ENCODE measurements at regions not wholly inside any gene's neighbourhood (a gene's known extent, or its start where the extent isn't known, plus 50 kb on each side); places are given as distances from the start of the nearest gene placed in this dataset.

DNA sequence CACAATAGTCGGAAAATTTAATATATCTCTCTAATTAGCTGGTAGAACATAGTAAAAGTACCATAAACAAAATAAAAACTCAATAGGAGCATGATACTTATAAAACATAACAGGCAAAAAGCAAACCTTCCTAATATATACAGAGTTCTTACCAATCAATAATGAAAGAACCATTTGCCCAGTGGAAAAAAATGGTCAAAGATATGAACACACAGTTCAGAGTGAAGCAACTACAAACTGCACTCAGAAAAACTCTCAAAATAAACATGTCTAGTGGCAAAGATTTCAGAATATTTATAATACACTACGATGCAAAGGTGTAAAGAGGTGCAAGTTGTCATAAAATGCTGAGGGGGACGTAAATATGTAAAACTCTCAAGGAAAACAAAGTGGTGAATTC lies 576.2 kb upstream of the CTNND2 start:
- no peaks in the 10 kb centered on the region for H3K4me1 ChIP-seq
- no peak overlapping the region for H3K4me3 ChIP-seq
- no peaks in the 10 kb centered on the region for H3K36me3 ChIP-seq
- no peak overlapping the region for H3K27ac ChIP-seq
- H3K9me3 ChIP-seq, result no peaks in the 10 kb centered on the region
- TF ChIP-seq POLR2A (IDR thresholded peaks at IDR 0.05), result no peak
- H3K27me3 ChIP-seq, result no peaks in the 10 kb centered on the region
- DNase-seq, result no peak

DNA sequence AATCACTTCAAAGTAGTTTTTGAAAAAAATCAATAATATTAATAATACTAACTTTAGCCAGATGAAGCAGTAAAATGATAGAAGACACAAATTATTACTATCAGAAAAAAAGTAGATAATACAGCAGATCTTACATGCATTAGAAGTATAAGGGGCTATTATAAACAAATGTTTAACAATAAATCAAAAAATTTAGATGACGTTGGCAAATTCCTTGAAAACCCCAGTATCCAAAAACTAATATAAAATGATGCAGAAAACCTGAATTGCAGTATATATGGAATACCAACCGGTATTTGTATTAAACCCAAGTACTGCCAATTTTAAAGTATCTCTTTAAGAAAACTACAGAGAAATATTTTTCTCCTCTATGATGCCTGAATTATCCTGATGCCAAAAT lies 573.3 kb upstream of the CTNND2 start:
- TF ChIP-seq POLR2A (IDR thresholded peaks at IDR 0.05), result no peak
- TF ChIP-seq, protein P1, sequence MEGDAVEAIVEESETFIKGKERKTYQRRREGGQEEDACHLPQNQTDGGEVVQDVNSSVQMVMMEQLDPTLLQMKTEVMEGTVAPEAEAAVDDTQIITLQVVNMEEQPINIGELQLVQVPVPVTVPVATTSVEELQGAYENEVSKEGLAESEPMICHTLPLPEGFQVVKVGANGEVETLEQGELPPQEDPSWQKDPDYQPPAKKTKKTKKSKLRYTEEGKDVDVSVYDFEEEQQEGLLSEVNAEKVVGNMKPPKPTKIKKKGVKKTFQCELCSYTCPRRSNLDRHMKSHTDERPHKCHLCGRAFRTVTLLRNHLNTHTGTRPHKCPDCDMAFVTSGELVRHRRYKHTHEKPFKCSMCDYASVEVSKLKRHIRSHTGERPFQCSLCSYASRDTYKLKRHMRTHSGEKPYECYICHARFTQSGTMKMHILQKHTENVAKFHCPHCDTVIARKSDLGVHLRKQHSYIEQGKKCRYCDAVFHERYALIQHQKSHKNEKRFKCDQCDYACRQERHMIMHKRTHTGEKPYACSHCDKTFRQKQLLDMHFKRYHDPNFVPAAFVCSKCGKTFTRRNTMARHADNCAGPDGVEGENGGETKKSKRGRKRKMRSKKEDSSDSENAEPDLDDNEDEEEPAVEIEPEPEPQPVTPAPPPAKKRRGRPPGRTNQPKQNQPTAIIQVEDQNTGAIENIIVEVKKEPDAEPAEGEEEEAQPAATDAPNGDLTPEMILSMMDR (IDR thresholded peaks at IDR 0.05), result no peak
- no peaks in the 10 kb centered on the region for H3K4me1 ChIP-seq

DNA sequence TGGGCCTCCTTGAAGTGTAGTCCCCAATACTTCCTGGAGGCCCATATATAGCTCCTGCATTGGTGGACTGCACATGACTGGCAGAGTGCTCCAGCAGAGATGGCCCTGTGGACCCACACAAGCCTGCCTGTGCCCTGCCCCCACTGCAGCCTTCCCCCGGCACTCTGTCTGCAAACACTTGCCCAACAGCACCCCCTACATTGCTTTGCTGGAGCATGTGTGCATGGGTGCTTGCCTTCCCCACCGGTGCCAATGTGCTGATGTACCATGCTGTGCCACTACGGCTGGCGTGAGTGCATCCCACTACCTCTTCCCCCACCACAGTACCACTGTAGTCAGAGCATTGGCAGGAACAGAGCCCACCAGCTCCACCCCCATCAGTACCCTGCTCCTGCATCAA lies 563.6 kb upstream of the CTNND2 start:
- H3K9me3 ChIP-seq, result peaks cover 0 to 2% (median 0%) of the 10 kb centered on the region in 4 donors
- no peak for DNase-seq
- H3K27me3 ChIP-seq, result no peaks in the 10 kb centered on the region
- no peak overlapping the region for H3K27ac ChIP-seq
- TF ChIP-seq, protein P1 (IDR thresholded peaks at IDR 0.05), result no peak
- TF ChIP-seq POLR2A (IDR thresholded peaks at IDR 0.05), result no peak
- no peak overlapping the region for H3K4me3 ChIP-seq
- H3K36me3 ChIP-seq, result no peaks in the 10 kb centered on the region
- H3K4me1 ChIP-seq, result no peaks in the 10 kb centered on the region

More for the DNA sequence above, 573.3 kb upstream of the CTNND2 start:
- Histone ChIP-seq H3K27ac (no peak overlapping the region), H3K9me3 (no peaks in the 10 kb centered on the region), H3K27me3 (no peaks in the 10 kb centered on the region), H3K4me3 (no peak overlapping the region), H3K36me3 (no peaks in the 10 kb centered on the region)
- no peak for DNase-seq

DNA sequence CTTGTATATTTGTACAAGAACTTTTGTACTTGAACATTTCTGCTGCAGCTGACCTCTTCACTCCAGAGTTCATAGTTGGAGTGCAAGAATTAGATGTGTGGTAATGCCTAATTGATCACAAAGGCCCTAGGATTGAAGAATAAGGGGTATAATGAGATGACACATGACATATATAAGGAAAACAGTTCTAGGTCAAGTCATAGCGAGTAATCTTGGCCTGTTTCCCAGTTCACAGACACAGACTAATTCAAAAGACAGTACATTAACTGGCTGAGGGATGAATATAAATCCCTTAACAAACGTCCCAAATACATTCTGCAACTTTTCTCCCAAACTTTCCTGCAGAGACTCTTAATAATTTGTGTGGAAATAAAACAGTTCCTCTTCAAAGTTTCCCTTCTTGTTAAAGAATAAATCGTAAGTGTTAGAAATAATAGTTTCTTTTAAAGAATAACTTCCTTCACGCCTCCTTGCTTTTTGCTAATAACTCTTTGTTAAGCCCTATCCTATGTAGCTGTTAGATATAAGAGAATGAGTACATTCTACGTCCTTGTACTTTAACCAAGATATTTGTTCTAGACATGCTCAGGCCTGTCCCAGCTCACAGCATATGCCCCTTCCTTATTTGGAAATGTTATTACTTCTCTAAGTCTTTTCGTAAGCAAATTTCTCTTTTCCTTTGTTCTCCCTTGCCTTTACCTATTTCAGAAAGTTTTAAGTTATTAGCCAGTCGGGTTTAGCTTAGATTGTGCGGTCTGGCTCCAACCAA lies 556.4 kb upstream of the CTNND2 start:
- no peak for TF ChIP-seq POLR2A (IDR thresholded peaks at IDR 0.05)
- H3K36me3 ChIP-seq, result no peaks in the 10 kb centered on the region

DNA sequence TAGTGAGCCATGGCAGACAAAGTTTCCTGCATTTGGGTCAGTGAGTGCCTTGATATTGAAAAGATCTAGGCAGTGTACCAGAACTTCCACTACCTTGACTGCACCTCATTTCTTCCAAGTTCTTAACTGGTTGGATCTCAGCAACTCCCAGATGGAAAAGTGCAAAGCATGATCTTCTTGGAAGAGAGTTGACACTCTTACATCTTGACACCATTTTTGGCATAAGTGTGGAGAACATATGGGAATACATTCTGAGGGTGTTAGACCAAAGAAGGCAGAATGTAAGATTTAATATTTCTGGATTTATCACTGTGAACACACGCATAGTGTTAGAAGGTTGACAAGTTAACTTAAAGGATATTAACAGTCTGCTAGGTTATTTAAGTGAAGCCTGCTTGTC lies 555.1 kb upstream of the CTNND2 start:
- no peak for DNase-seq
- no peak overlapping the region for H3K4me3 ChIP-seq
- H3K9me3 ChIP-seq, result no peaks in the 10 kb centered on the region
- H3K36me3 ChIP-seq, result no peaks in the 10 kb centered on the region
- TF ChIP-seq POLR2A (IDR thresholded peaks at IDR 0.05), result no peak
- TF ChIP-seq, protein P1 (IDR thresholded peaks at IDR 0.05), result no peak
- no peaks in the 10 kb centered on the region for H3K4me1 ChIP-seq
- H3K27ac ChIP-seq, result no peak overlapping the region
- no peaks in the 10 kb centered on the region for H3K27me3 ChIP-seq

More for the DNA sequence above, 556.4 kb upstream of the CTNND2 start:
- Histone ChIP-seq H3K27ac (no peak overlapping the region), H3K27me3 (no peaks in the 10 kb centered on the region), H3K9me3 (no peaks in the 10 kb centered on the region), H3K4me3 (no peak overlapping the region), H3K4me1 (no peaks in the 10 kb centered on the region)
- DNase-seq, result no peak

DNA sequence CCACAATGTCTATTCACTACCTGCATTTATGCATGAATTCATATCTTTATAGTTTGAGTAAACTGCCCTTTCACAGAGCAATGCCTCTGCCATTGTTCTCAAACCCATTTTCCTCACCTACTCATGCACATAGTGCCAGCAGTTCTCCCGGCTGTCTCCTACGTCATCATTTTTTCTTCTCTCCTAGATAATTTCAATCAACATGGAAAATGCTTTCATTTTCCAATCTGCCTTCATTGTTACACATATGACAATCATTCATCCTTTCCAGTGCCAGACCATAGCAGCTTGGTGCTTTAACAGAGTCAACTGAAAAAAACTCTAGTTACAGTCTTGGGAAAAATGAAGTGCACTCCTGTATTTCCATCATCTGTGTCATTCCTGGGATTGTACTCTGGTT lies 514.8 kb upstream of the CTNND2 start:
- no peaks in the 10 kb centered on the region for H3K4me1 ChIP-seq
- no peaks in the 10 kb centered on the region for H3K27me3 ChIP-seq
- H3K4me3 ChIP-seq, result no peak overlapping the region
- TF ChIP-seq POLR2A (IDR thresholded peaks at IDR 0.05), result no peak
- TF ChIP-seq, protein P1 (IDR thresholded peaks at IDR 0.05), result no peak
- no peak for DNase-seq
- H3K36me3 ChIP-seq, result no peaks in the 10 kb centered on the region
- no peaks in the 10 kb centered on the region for H3K9me3 ChIP-seq
- no peak overlapping the region for H3K27ac ChIP-seq

DNA sequence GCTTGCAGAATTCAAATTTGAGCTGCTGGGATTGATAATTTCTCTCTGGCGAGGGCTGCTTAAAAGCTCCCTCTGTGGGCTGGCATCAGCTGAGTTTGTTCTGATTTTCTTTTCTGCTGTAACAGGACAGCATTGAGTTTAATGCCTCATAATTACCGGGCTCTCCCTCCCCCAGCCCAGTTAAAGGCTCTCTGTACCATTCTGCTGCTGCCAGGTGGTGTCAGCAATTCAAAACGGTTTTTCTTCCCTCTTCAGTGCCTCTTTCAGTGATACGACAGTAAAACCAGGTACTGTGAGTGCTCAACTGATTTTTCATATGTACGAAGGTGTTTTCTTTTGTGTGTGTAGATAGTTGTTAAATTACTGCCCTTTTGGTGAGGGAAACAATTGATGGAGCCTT lies 509.3 kb upstream of the CTNND2 start:
- no peak for TF ChIP-seq POLR2A (IDR thresholded peaks at IDR 0.05)
- TF ChIP-seq, protein P1 (IDR thresholded peaks at IDR 0.05), result no peak
- Histone ChIP-seq H3K9me3 (no peaks in the 10 kb centered on the region), H3K4me1 (no peaks in the 10 kb centered on the region), H3K4me3 (no peak overlapping the region), H3K36me3 (no peaks in the 10 kb centered on the region), H3K27me3 (no peaks in the 10 kb centered on the region), H3K27ac (no peak overlapping the region)
- DNase-seq, result no peak

Data from Peyer's patch (tissue), 4 donors.